ENCODE measurements at regions not wholly inside any gene's neighbourhood (a gene's known extent, or its start where the extent isn't known, plus 50 kb on each side); places are given as distances from the start of the nearest gene placed in this dataset.
"Not testable (repeated sequence)": the region's sequence is repeated elsewhere in the genome, so short reads cannot be mapped to it uniquely, and the experiment has no call there.

DNA sequence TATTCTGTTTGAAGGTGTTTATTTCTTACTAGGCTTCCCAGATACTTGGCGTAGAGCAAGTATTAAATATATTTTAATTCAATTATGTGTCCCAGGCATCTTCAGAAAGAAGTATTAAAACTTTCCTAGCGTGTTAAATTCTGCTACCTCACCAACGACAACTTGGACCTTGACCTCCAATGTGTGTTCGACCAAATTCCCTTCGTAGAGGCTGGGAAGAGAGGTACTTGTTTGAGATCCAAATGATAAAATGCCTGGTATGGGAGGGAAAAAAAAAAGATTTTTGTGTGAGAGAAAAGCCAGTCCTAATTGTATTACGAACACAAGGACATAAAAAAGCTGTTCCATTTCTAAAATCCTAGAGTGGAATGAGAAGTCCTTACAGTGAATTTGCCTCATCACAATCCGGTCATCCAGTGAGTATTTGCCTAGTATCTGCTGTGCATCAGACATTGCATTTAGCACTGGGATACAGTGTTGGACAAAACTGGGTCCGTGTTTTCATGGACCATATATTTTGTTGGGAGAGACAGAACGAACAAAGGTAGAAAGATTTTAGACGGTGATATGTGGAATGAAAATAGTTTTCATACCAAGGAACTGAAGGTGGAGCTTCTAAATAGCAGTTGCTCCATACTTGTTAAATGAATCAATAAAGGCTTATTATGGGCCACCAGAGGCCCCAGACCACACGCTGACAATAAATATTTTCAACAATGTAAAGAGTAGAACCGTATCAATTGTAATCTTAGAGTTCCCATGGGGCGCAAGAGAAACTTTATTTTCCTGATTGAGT lies 103.1 kb downstream of the KIF4B start:
- DNase-seq, result no peak

DNA sequence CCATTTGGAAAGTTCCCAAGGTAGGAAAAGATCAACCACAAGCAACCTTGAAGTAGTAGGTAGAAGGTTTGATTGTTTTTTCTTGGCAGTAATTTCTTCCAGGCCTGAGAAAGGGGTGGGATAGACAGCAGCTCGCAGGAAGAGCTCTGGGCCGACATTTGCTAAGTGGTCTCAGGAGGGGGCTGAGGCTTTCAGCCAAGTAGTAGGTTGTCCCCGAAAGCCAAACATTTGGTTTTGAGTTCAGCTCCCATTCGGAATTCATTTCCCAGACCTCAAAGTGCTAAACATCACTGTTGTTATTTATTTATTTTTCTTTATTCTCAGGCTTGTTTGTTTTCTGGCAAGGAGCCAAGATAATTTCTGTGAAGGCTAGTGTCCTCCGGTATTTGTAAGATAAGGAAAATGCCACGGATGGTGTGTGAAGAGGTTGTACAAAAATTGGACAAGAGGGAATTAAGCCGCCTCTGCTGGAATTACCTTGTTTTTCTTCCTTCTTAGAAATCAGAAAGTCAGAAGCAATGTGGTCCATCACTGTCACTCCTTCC lies 112.1 kb downstream of the KIF4B start:
- no peak for DNase-seq

DNA sequence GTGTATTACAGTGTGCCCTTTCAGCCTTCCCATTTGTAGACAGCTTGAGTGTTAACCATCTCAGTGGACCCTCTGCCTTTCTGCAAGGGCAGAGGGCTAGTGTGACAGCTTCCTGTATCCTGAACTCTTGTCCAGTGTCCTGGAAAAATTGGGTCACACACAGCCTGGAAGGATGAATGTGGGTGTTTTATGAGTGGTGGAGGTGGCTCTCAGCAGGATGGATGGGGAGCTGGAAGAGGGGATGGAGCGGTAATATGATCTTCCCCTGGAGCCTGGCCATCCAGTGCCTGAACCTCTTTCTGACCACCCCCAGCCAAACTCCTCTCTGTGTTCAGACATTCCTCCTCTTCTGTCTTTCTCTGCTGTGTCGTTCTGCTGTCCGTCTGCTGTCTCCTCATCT lies 113.0 kb downstream of the KIF4B start:
- DNase-seq, result no peak

DNA sequence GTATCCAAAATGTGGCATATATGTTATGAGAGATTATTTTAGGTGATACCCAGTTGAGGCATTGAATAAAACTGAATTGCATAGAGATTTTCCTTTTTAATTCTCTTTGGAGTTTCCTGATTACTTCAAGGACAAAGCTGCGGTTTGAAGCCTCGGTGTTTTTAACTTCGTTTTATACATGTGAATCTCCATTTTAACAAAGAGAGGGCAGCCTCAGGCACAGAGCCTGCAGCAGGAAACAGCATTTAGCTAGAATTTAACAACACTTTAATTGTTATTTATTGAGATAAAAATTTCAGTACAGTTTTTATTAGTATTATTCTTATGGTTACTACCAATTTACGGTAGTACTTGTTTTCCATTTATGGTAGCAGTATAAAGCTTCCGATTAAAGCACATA lies 114.0 kb downstream of the KIF4B start:
- DNase-seq, result no peak

DNA sequence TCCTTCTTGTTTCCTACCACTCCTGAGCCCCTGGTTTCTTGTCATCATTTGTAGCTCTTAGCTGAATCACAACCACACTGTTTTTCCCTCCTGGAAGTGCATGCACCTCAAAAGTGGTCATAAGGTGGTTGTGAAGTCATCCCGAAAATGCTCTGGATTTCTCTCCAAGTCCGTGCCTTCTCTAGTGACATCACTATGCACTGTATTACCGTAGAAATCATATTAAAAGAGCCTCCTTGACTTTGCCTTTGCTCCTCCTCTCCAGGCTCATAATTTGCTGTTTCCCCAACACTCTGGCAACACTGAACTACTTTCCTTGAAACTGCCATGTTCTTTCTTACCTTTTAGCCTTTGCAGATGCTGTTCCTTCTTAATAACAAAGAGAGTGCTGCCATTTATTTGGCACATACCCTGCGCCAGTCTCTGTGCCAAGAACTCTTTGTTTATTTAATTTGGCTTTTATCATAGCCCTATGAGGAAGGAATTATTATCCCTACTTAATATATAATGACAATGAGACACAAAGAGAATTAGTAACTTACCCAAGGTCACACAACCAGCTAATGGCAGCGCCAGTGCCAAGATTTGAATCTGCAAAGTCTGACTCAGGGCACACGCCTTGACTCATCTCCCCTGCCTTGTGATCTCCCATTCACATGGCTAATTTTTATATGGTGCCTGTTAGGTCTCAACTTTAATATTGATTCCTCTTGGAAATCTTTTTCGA lies 115.4 kb downstream of the KIF4B start:
- DNase-seq, result no peak

DNA sequence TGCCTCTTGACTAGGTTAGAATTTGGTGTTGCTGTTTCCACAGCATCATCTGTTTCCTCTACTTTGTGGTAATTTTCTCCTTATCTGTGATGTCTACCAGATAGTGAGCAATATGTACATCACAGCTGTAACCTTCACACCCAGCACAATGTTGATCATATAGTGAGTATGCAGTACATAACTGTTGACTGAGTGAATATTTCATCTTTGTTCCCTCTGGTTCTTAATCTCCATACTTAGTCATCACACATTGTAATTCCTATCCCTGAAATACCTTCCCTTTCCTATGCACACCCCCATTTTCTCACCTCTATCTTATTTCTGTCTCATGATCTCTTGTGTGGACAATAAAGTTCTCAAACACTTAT lies 115.9 kb downstream of the KIF4B start:
- DNase-seq, result no peak

DNA sequence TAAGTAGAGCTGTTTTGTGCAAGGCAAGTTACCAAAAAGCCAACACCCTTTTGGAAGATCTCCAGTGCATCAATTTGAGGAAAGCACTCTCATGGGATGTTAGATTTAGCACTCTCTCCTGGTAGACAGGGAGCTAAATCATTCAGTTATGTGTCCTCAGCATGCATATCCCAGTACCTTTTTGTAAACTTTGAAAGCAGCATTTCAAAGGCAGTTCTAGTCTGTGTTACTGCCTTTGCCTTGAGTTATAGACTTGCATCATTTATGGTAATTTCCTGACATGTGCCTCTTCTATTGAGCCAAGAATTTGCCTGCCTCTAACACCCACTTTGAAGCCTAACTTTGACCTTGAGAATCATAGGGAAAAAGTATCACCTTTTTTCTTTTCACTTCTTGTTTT lies 120.6 kb downstream of the KIF4B start:
- DNase-seq, result no peak

DNA sequence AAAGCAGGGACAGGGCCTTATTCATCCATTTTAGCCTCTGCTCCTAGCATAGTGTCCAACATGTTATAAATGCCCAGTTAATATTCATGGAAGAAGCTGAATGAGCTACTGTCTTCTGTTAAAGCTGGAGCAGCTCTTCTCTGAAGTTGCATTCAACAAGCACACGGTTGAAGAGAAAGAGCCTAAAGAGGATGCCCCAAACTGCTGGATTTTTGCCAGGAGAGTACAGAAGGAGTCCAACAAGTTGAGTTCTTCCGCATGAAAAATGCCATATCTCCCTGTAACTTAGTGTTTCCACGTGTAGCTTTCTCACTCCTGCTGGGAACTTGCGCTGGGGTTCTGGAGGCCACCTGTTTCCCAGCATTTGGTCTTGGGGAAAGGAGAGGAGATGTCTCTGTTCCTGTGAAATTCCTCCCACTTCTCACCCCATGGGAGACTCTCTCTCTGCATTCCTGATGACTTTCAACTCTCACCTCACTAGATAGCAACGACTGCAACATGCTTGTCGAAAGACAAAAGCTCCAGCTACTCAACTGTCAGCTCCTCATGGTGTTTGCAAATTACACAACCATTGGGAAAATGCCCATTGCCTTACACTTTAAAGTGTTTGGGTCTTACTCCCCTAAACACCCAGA lies 122.8 kb downstream of the KIF4B start:
- no peak for DNase-seq

DNA sequence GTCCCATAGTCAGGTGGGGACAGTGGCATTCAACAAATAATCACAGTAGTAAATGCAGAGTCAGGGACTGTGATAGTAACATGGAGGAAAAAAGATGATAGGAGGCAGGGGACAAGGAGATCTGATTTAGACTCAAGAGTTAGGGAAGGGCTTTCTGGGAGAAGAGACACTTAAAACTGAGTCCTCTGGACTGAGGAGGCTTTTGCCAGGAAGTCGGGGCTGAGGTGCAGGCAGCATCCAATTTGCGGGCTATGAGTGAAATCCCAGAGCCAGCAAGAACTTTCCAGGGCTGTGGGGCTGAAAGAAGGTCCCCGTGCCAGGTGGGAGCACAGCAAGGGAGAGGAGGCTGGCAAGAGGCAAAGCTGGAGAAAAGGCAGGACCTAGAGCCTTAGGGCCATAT lies 124.1 kb downstream of the KIF4B start:
- DNase-seq, result no peak

DNA sequence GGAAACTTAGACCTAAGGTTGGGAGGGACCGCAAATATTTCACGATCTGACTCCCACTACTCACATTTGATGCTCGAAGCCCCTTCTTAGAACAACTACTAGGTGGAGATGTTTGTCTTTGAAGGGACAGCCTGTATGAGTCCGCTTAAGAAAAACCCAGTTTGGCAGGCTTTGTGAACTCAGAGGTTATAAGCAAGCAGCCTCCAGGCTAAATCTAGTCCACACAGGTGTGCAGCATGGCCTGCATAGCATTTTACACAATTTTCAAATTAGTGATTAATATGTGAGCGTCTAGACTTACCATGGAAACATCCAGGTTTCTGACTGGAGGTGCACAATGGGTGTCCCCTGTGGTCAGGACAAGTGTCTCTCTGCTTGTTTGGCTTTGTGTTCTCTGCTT lies 127.1 kb downstream of the KIF4B start:
- no peak for DNase-seq

DNA sequence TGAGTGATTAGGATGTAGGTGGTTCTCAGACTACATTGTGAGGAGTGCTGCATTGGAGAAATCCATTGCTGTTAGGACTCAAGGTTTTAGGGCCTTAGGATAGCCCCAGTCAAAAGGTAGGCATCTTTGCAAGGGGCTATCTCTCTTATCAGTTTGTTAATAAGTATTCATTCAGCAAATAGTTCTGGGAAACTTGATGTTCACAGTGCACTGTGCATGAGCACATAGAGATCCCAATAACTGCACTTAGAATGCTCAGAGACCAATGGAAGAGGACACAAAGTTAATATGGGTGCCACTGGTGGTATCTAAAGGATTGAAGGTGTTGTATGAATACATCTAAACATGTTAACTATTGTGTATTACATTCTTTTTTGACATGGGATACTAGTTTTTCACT lies 131.4 kb downstream of the KIF4B start:
- DNase-seq, result no peak

DNA sequence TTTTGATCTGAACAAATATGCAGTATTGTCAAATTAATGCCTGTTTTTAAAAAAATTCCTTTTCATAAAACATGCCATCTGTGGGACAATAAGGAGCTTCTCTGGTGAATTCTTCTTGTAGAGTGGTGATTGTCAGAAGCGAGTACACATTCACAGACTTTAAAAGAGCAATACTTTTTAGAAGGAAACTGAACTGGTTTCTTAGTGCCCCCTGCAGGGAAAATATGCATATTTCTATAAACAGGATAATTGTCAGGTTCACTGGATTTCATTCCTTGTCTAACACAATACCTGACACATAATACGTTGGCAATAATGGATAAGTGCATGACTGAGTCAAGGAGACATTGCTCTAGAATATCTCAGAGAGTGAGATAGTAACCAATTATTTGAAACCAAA lies 133.7 kb downstream of the KIF4B start:
- DNase-seq, result no peak

DNA sequence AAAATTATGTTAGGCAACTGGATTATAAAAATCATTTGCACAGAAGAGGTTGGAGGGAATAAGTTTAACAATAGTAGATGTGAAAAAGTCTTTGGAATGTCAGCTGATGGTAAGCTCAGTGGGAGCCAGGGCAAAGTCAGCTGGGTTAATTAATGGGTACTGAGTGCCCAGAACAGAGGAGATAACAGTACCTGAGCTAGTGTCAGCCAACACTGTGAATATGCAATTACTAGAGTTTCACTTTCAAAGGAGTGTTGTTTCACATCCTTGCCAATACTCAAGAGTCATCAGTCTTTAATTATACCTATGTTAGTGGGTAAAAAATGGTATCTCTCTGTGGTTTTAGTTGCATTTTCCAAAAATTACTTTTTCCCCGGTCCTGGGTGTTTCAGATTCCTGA lies 135.1 kb downstream of the KIF4B start:
- DNase-seq, result no peak

DNA sequence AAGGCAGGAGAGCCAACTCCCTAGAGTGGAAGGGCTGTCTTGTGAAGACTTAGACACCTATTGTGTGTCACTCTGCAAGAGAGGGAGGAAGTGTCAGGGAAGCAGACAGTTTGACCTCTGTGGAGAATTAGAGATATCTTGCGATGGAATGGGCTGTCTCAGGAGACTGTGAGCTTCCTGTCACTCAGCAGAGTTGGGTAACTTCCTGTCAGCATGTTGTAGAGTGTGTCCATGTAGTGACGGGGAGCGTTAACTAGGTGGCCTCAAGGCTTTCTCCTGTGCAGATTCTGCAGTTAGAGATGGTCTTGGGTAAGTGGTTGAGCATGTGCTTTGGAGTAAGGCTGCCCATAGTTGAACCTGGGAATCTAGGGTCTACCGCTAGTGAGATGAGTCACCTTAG lies 136.5 kb downstream of the KIF4B start:
- DNase-seq, result no peak

DNA sequence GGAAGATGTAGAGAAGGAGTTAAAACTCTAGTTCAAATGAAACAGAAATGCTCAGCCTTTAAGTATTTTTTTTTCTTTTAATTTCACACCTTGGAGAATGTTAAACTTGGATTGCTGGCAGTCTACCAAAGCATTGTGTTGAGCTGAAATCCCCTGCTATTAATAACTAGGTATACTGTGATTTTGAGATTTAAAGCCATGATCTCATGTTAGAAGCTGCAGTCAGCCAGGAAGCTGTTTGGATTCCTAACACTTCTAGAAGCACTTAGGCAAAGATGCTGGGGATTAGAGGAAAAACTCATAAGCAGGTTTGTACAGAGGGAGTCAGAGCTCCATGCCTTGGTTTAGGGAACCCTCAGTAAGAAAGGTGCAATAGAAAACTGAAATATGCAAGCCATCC lies 141.4 kb downstream of the KIF4B start:
- no peak for DNase-seq

DNA sequence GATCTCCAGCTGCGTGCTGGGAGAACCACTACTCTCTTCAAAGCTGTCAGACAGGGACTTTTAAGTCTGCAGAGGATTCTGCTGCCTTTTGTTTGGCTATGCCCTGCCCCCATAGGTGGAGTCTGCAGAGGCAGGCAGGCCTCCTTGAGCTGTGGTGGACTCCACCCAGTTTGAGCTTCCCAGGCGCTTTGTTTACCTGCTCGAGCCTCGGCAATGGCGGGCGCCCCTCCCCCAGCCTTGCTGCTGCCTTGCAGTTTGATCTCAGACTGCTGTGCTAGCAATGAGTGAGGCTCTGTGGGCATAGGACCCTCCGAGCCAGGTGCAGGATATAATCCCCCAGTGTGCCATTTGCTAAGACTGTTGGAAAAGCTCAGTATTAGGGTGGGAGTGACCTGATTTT lies 149.5 kb downstream of the KIF4B start:
- DNase-seq, result not testable (repeated sequence)

DNA sequence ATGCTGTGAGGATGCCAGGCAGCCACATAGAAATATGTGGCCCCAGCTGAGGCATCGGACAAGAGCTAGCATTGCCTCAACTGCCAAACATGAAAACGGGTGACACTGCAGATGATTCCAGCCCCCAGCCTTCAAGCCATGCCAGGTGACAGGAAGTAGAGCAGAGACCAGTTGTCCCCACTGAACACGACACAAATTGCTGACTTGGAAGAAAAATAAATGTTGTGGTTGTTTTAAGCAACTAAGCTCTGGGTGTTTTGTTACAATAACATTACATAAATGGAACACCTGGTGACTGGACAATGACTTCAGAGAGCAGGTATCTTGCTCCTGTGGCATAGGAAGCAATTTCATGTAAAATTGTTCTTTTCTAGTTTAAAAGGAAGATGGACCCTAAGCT lies 154.2 kb downstream of the KIF4B start:
- no peak for DNase-seq

DNA sequence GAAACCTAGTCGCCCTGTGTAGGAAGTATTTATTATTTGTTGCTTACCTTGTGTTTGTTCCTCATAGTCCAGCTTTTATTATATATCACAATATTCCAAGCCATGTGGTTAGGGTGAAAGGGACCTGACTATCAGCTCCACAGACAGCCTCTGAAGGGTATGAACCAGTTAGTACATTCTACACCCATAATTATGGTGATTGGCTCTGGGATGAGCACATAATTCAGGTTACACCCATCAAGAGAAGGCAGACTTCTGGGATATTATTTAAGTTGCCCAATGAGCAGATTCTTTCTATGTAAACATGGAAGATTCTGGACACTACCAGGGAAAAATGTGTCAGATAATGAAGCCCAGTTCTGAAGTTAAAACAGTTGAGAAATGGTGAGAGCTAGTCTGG lies 168.0 kb downstream of the KIF4B start:
- DNase-seq, result no peak

DNA sequence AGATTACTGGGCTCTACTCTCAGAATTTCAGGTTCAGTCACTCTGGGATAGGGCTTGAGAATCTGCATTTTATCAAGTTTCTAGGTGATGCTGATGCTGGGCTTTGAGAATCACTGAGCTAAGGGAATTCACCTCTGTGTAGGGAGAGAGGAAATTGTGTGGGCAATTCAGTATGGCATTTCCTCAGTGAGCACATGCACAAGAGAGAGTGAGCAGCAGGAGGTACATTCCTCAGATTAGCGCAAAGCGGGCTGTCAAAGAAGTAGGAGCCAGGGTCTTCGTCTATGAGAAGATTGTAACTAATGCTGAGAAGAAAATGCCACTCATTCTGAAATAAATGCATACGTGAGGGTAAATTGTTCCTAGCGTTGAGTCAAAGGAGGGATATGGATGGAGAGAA lies 175.9 kb downstream of the KIF4B start:
- DNase-seq, result no peak

DNA sequence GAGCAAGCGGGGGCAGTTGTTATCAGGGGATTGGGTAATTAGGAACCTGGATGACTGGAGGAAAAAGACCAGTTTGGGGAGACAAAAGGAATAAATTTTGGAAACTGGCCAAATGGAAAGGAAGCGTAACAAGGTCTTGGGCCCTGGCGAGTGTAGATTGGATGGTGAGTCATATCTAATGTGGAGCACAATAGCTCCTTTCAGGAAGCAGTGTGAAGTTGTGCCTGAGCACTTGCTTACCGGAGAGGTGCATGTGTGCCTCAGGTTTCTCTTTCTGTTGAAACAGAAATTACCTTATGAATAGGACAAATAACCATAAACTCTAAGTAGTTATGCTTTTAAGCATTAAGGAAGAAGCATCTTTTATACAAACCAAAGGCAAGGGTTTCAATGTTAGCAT lies 176.4 kb downstream of the KIF4B start:
- DNase-seq, result no peak

DNA sequence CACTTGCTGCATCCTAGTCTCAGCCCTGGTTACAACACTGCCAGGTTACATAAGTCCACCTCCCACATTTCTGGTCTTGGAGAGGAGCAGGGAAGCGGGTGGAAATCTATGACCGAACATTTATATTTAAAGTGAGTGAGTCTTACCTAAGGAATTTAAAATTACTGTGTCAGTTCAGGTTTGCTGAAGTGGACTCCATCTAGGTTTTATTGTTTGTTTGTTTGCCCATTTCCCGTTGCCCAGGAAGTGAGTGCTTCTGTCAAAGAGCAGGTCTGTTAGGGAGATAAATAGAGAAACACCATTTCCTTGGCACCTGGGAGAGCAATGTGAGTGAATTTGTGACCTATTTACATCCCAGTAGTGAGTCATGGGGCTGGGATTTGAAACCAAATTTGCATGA lies 179.5 kb downstream of the KIF4B start:
- DNase-seq, result no peak

DNA sequence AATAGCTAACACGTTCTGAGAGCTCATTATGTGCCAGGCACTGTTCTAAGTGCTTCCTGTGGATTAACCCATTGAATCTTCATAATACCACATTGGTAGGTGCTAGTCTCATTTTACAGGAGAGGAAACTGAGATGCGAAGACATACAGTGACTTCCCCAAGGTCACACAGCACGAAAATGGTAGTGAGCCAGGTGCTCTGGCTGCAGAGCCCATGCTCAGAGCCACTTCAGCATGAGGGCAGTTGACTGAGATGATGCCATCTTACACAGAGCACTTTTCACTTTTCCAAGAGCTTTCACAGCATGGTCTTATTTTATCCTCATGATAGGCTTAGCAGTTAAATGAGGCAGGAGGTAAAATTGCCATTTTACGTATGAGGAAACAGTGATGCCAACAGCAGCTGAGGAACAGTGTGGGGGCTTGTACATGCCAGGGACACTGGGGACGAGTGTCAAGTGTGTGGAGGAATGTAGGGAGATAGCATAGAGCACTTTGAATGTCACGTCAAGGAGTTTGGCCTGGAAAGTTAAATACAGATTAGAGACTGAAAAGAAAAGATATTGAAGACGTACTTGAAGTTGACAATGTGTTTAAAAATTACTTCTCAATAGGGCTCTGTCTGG lies 180.0 kb downstream of the KIF4B start:
- no peak for DNase-seq

DNA sequence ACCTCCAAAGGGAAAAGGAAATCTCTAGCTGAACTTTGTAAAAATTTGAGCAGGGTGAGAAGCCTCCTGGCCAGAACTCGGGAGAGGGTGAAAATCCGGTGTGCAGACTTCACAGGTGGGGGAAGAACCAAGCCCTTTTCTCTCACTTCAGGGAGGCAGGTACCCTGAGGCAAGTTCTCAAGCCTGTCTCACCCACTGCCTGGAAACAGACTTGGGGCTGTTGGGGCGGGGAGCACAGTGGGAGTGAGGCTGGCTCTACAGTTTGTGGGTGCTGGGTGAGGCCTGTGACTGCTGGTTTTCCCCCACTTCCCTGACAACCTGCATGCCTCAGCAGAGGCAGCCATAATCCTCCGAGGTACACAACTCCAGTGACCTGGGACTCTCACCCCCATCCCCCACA lies 187.1 kb downstream of the KIF4B start:
- DNase-seq, result no peak

DNA sequence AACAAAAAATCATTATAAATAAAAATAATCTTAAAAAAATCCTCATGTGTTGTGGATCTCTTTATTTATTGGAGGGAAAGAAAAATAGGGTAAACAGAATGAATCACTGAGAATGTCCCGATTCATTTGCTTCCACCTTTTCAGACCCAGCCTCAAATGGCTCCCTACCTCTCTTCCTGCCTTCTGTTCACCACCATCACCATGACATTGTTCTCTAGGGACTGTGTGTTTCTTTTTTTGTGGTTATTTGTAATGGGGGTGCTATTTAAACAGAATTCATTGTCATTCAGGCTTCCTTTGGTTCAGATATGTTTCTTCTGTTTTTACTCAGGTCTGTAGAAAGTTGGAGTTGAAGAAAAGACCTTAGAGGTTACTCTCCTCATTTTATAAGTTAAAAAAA lies 198.2 kb downstream of the KIF4B start:
- DNase-seq, result no peak
